NCI-H2081 (cell line): ENCODE measurements at regions not wholly inside any gene's neighbourhood (a gene's known extent, or its start where the extent isn't known, plus 50 kb on each side); places are given as distances from the start of the nearest gene placed in this dataset.
A peak's percentile ranks its signal among the peaks of the same experiment; 100 is the strongest.

ENCODE experiments used
- DNase-seq, 2 experiments: peaks; one replicate each; lab custom pipeline; 2025; lab: John Stamatoyannopoulos, UW

DNA sequence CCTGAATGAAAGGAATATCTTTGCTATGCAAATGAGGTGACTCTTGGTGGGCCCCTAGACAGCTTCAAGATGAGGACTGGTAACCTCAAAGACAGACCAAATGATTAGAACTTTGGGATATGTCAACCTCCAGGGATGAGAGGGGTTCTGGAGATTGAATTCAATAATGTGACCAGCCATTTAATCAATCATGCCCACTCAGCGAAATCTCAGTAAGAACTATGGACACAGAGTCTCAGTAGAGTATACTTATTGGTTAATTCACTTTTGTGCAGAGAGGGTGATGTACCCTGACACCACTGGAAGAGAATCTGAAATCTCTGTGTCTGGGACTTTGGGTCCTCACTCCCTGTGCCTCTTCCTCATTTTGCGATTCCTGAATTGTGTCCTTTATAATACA lies 662.8 kb downstream of the OLFM4 start:
- DNase-seq = no peak

DNA sequence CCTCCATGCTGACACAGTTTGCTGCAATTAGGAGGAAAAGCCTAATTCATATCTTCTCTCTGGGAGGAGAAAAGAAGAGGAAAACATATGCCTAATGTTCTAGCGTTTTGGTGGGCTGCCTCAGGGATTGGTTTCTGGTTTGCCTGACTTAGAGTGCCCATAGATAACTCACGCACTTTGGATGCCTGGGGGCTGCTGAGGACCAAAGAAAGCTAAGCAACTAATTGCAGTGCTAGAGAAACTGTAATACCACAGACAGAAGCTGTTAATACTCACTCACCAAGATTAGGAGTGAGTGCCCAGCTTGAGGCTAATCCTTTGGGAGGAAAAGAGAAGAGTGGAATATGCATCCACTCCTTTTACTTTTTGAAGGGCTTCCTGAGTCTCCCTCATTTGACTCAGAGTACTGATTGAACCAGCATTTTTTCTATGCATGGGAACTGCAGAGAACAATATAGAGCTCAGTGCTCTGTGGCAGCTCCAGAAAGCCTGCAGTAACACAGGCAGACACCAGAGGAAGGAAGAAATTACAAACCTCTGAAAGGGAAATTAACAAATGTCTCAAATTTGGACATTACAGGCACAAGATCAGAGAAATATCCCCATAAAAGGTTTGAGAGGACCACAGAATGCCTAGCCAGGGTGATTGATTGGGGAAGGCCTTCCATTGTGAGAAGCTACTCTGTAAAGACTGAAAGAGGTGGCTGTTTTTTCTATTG lies 666.4 kb downstream of the OLFM4 start:
- DNase-seq = no peak

DNA sequence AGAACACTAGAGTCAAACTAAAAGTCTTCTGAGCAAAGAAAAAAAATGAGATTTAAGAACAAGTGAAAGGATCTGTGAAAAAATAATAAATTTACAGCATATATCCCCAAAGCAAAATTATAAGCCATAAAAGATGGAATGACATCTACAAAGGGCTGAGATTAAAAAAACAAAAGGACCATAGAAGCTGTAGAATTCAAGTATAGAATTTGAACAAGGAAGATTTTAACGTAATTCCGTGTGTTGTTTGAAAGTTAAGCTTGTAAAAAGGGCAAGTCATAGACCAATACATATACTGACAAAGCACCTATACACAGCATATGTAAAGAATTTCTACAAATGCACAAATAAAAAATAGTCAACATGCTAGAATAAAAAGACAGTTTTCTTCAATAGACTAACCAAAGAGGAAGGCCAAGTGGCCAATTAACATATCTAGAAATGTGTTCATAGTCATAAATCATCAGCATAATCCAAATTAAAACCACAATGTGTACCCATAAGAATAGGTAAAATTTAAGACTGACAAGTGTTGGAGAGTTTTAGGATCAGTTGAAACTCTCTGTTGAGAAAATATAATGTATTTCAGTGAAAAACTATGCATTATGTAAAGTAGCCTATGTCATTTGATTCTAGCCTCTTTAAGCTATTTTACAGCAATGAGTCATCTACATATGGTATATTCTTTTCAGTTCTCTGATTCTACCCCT lies 674.9 kb downstream of the OLFM4 start:
- DNase-seq = no peak

DNA sequence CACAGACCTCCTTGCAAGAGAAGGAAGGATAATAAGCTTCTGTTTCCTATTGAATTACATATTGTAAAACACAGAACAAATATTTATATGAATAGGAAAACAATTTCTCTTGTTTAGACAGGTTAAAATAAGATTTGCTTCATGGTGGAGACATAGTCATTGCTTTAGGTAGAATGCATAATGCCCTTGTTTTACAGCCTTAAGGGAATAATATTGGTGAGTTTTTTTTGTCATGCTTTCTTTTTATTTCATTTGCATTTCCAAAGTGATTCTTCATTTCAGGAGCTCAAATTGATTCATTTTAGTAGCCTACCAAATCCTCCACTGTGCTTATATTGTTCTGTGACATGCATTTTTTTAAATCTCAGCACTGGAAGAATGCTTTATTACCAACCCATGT lies 690.7 kb downstream of the OLFM4 start:
- DNase-seq = no peak

DNA sequence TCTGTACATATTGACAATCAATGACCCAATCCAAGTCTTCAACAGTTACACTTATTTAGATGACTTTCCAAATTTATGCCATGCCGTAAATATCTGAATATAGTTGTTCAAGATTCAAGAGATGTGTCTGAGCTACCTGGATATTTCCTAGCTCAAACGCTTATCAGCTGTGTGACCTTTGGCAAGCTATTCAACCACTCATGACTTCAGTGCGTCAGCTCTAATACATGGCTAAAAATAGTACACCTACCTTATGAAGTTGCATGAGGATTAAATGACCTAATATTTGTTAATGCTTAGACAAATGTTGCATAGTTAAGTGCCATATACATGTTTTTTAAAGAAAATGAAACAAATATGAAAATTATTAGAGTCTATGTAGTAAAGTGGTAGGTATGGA lies 704.1 kb downstream of the OLFM4 start:
- DNase-seq = no peak

DNA sequence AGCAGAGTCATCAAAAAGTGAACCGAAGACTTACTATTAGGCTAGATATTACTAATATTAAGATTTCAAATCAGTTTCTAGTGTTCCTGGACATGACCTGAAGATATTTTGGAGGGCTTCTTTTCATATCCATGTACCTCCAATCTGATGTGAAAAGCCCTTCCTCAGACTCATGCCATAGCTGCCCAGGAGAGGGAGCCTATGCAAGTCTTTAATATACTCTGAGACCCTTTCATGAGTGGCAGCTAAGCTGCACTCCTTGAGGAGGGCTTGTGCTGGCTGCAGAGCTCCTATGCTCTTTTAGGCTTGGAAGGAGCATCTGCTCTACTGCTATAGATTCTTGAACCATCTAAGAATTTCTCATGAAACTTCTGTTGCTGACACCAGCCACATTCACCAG lies 715.3 kb downstream of the OLFM4 start:
- DNase-seq = no peak

DNA sequence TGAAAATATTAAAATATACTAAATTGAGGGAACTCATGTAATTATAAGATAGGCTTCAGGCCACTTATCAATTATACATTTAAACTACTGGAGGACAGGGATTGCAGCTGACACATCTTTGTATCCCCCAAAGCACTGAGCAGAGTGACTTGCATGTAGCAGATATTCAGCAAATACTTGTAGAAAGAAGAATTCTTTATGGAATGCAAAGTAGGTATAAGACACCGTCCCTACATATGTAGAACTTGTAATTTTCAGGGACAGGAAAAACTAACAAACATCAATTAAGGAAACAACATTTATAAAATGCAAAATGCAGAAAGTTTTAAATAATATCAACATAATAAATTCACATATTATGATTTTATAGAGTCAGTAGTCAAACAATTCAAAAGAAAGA lies 719.2 kb downstream of the OLFM4 start:
- DNase-seq = no peak

DNA sequence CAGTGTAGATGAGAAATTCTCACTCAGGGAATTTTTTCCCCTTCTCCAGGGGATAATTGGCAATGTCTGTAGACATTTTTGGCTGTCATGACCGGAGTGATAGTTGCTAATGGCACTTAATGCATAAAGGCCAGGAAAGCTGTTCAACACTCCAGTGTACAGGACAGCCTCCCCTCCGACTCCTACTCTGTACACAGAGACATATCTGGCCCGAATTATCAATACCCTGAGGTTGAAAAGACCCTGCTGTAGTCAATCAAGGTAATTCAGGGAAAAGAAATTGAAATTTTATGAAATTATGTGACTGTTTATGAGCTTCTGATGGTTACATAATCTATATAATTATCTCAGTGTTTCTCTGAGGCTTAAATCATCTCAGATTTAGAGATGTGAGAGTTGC lies 720.7 kb downstream of the OLFM4 start:
- DNase-seq = no peak

DNA sequence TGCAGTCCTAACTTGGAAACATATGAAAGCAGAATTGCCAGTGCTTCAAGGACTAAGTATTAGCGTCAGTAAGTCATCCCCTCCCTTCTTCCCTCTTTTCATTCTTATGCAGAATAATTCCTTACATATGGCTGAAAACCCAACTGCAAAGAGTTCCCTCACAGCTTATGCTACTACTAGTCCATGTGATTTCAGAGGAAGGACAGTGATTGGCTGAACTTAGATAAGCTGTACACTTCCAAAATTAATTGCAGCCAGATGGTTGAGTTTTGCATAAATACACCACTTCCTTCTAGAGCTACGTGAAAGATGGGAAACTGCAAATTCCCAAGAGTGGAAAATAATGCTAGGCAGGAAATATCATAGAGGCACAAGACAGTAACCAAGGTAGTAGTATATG lies 730.4 kb downstream of the OLFM4 start:
- no peak for DNase-seq

DNA sequence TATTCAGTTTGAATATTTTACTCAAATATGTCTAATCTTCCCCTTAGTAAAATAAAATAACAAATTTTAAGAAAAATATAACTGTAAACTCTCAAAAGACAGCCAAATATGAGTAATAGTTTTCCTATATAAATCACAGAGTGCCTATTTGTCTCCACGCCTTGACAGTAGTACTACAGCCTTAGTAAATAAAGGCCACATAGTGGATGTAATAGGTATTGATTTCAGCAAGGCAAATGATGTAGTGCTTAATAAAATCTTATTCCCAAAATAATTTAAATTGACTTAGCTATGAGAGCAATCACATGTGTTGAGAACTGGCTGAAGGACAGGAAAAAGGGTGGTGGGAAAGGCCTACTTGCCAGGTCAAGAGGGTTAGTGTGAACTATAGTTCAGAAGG lies 747.2 kb downstream of the OLFM4 start:
- DNase-seq = no peak

DNA sequence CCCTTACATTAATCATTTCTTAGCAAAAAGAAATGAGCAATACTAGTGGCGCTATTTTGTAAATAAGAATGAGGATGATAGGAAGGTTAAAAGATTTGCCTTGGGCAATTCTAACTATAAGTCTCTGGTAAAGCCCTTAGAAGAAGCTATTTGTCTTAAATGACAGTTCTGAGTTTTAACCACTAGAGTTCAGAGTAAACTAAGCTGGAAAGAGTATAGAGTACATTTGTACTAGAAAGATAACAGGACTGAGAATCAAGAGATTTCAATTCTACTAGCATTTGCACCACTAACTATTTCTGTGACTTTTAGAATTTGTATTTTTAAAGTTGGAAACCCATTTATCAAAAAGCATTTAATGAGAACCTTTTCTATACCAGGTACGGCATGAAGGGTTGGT lies 750.3 kb downstream of the OLFM4 start:
- no peak for DNase-seq

DNA sequence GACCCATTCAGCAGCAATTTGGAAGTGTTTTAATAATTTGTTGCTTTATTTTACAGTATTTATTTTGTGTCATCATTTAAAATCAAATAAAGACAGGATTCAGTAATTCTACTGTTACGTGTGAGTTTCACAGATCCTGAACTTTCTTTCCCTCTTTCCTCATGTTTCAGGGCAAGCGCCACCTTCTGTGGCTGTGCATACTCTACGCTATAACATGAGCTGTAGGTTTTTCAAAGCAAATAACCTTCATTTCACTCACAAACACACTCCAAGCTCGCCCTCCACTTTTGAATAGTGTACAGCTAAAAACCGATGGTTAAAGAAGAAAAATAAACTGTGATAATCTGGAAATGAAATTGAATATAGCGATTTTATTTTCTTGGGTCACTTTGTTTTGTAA lies 753.3 kb downstream of the OLFM4 start:
- peak in 1 of 2 experiments; percentile 2 for DNase-seq

DNA sequence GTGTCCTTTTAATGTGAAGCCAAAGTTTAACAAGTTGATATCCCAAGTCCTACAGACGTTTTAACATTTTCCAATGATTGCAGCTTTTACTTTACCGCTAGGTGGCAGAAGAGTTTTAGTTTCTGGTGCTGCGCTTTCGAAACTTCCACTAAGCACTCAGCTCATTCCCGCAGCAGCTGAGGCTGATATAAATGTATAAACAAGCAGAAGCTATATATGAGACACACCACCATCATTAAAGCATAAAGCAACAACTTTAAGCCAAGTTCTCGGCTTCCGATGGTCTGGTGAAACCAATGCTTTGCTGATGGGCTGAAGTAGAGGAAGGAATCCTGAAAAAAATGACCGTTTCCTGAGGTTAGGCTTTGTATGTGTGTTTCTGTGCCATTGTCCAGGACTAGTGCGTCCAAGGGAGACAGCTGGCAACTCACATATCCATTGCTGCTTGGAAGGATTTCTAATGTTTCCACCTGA lies 753.9 kb downstream of the OLFM4 start:
- peak; percentile 66 to 82 for DNase-seq

DNA sequence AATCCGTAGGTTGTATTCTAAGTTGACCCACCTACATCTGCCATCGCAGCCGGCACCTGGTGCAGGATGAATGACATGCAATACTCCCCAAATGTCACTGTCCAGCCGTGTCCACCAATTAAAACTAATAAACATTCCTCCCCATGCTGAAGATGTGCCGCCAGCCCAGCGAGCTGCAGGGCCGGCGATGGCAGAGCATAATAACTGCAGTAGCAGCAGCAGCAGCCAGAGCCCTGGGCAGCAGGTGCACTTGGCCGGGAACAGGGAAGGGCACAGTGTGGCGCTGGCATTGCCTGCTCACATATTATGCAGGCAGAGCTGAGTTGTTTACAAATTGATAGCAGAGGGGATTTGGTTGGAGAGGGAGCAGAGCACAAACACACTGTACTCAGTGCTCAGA lies 754.9 kb downstream of the OLFM4 start:
- DNase-seq = peak; percentile 22 to 72

DNA sequence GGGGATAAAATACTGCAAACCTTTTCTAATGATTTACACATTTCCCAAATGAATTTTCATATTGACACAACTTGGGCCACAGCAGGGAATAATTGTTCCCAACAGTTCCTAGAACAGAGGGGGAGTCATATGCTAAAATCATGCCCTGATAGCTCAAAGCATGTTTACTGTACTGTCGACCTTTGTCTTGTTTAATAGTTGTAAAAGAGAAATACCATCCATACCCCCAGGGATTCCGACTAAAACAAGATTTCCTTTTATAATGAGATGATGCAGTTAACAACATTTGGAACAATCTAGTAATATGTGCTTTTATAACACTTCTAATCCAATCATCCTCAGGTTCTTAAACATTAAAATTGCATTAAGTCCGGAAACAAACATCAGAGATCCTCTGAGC lies 759.7 kb downstream of the OLFM4 start:
- peak in 1 of 2 experiments; percentile 66 for DNase-seq

DNA sequence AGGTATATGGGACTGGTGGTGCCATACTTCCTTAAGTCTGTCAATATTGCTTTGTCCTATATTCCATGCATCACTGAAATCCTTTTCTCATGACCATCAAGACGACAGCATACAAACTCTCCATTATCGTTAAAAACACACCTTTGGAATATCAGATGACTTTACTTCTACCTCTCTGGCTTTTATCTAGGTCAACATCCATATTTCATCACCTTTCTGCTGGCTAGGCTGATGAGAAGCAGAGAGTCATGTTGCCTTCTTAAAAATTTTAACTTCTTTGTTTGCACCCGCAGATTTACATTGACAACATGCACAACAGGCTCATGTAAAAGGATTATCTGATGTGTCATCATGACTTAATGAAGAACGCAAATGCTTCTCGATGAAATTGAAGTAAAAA lies 771.4 kb downstream of the OLFM4 start:
- DNase-seq = no peak

DNA sequence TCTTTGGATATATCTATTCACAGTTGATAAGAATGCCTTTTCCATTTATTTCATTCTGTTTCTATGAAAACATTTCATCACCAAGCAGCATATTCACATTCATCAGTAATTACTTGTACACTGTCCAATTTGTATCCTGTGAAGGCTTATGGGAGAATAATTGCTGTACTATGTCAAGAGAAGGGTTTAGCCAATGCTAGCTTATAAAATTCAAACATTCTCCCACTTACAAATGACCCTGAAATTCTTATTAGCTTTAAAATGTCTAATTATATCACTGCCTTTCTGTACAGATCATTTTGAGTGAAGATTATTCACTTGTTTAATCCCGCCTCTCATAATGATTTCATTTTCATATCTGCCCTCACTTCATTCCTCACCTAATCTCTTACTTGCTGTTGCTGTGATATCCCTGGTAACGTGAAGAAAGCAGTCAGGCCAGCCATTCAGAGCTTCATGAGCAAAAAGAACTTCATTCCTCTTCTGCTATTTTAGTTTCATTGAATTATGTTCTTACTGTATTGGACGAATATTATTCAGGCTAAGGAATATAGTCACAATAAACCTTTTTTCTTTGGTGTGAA lies 778.7 kb downstream of the OLFM4 start:
- DNase-seq = peak in 1 of 2 experiments; percentile 27

DNA sequence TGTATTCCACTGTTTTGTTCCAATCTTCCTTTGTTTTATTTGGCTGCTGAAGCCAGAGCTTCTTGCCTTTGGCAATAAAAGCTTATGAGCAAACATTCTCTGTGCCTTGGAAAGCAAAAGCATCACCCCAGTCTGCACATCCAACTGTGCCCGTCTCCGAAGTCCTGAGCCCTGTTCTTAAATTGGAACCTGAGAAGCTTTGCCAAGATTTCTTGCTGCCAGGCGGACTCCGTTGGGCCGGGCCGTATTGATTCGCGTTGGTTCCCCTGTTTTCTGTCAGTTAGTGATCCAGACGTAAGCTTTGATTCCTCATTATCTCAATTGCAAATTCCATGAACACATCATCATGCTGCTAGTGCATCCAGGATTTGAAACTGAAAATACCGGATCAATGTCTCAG lies 793.0 kb downstream of the OLFM4 start:
- DNase-seq = no peak

DNA sequence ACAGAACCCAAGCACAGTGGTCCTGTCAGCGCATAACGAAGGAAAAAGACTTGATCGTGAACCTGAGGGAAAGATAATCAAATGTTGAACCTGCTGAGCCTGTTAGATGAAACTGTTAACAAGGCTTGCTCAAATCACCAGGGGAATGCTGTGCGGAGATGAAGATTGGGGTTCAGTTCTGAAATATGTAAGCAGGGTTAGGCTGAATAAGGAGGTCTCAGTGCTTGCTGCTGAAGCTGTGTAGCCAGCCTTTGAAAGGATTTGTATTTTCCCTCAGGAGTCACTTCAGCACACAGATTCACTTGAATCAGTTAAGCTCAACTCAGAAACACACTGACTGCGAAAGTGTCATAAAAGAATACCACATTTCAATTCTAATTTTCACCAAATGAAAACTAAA lies 793.5 kb downstream of the OLFM4 start:
- DNase-seq = no peak

DNA sequence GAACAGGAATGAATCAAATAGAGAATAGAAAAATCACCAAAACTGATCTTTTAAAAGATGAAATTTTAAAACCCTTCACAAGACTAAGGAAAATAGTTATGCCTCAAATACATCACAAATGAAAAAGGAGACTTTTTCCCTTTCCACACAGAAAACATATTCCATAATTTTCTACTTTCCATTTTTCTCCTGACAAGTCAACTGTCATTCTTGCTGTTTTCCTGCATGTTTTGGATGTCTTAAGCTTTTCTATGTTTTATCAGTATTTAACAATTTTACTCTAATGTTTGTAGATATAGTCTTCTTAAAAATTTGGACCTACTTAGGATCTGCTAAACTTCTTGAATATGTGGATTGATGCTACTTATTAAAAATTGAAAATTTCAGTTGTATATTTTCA lies 810.8 kb downstream of the OLFM4 start:
- no peak for DNase-seq

DNA sequence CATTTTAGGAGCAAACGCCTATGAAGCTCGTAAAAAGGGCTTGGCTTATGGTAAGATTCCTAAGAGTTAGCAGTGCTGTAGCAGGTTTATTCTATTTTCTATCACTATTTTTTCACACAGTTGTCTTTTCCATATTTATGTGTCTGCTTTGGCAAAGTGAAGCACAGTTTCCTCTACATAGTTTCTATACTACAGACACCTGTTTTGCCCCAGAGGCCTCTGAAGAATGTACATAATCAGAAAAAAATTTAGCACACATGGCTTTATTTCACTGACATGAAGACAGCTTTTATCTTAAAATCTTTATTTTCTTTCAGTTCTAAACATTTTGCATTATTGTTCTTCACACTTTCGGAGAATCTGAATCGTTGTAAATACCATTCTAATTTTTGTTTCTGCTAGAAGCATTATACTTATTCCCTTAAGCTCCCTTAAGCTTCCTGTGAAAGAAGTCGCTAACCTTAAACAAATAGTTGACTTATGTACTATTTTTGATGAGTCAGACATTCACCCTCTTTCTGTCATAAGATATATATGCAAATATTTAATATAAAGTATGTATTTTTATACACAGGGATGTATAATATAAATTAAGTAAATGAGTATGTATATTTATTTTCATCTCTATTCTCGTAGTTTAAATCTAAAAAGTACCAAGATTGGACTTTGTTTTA lies 816.0 kb downstream of the OLFM4 start:
- DNase-seq = no peak

DNA sequence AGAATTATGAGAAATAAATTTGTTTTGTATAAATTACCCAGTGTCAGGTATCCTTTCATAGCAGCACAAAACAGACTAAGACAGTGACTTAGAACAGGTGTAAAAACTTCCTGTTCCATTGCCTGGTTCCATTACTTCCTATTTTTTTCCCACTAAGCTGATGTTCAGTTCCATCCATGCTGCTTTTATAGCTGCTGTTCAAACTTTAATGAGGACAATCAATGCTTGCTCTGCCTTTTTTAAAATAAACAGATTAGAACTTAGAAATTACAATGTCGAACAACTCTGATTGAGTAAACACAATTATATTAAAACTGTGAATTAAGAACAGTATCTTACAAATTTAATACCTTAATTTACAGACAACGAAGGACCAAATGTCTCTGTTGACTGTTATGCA lies 818.9 kb downstream of the OLFM4 start:
- DNase-seq = peak in 1 of 2 experiments; percentile 48
